Endothelial cell (in vitro differentiated cells): ENCODE measurements at regions not wholly inside any gene's neighbourhood (a gene's known extent, or its start where the extent isn't known, plus 50 kb on each side); places are given as distances from the start of the nearest gene placed in this dataset.

Source experiments
- DNase-seq: peaks from one replicate; pipeline ENCODE4 v3.0.0; 2021; ENCODE audit warnings: low spot score
- H3K27ac Mint-ChIP-seq: one replicate; pipeline ENCODE4 v1.8.0; 2021; ENCODE audit warnings: mixed read lengths, inconsistent platforms; ENCODE audit not compliant: unreplicated experiment
- H3K27me3 Mint-ChIP-seq: one replicate; pipeline ENCODE4 v1.8.0; 2021; ENCODE audit warnings: mild to moderate bottlenecking, moderate library complexity, mixed read lengths, inconsistent platforms; ENCODE audit not compliant: unreplicated experiment
- H3K36me3 Mint-ChIP-seq: one replicate; pipeline ENCODE4 v1.8.0; 2021; ENCODE audit warnings: mild to moderate bottlenecking, low read depth, mixed read lengths, inconsistent platforms; ENCODE audit not compliant: unreplicated experiment
- H3K4me1 Mint-ChIP-seq: one replicate; pipeline ENCODE4 v1.8.0; 2021; ENCODE audit warnings: mild to moderate bottlenecking, mixed read lengths, inconsistent platforms; ENCODE audit not compliant: unreplicated experiment
- H3K4me3 Mint-ChIP-seq: one replicate; pipeline ENCODE4 v1.8.0; 2021; ENCODE audit warnings: mild to moderate bottlenecking, mixed read lengths, inconsistent platforms; ENCODE audit not compliant: unreplicated experiment
- H3K9me3 Mint-ChIP-seq: one replicate; pipeline ENCODE4 v1.8.0; 2021; ENCODE audit warnings: mixed read lengths, inconsistent platforms; ENCODE audit not compliant: unreplicated experiment
- TF ChIP-seq, protein P1 (sequence below): fragments of 200-600 bp; sonication (generic); IDR thresholded peaks from one replicate; pipeline ENCODE4 v1.5.0; 2021; ENCODE audit warnings: antibody characterized with exemption; ENCODE audit not compliant: unreplicated experiment

DNA sequence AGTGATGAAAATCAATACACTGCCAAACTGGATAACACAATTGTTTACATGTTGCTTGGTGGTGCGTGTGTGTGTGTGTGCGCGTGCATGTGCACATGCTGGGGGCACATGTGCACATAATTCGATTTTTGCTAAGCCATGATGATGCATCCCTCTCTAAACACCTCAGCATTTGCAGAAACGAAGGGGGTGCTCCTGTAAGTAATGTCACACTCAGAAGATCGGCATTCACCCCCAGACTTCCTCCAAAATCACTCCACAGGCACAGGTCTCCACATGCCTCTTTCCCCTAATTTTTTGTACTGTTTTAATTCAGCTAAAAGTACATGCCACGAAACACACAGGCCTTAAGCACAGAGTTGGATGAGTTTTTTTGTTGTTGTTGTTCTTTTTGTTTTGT lies 341.5 kb downstream of the SHANK2 start:
- Mint-ChIP-seq H3K4me3 (no peak overlapping the region), H3K36me3 (no peaks in the 10 kb centered on the region), H3K4me1 (peaks cover 22% of the 10 kb centered on the region), H3K9me3 (no peaks in the 10 kb centered on the region), H3K27me3 (no peaks in the 10 kb centered on the region), H3K27ac (no peak overlapping the region)
- DNase-seq: no peak
- TF ChIP-seq, protein P1, sequence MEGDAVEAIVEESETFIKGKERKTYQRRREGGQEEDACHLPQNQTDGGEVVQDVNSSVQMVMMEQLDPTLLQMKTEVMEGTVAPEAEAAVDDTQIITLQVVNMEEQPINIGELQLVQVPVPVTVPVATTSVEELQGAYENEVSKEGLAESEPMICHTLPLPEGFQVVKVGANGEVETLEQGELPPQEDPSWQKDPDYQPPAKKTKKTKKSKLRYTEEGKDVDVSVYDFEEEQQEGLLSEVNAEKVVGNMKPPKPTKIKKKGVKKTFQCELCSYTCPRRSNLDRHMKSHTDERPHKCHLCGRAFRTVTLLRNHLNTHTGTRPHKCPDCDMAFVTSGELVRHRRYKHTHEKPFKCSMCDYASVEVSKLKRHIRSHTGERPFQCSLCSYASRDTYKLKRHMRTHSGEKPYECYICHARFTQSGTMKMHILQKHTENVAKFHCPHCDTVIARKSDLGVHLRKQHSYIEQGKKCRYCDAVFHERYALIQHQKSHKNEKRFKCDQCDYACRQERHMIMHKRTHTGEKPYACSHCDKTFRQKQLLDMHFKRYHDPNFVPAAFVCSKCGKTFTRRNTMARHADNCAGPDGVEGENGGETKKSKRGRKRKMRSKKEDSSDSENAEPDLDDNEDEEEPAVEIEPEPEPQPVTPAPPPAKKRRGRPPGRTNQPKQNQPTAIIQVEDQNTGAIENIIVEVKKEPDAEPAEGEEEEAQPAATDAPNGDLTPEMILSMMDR: no peak

DNA sequence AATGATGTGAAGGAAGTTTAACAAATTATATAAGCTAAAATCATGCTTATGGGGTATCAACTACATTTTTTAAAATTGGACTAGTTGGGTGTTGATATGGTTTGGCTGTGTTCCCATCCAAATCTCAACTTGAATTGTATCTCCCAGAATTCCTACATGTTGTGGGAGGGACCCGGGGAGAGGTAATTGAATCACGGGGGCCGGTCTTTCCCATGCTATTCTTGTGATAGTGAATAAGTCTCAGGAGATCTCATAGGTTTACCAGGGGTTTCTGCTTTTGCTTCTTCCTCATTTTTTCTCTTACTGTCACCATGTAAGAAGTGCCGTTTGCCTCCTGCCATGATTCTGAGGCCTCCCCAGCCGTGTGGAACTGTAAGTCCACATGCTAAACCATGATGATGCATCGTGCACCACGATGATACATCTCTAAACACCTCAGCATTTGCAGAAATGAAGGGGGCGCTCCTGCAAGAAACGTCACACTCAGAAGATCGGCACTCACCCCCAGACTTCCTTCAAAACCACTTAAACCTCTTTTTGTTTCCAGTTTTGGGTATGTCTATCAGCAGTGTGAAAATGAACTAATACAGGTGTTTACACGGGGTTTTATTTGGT lies 340.0 kb downstream of the SHANK2 start:
- Mint-ChIP-seq H3K9me3 (no peaks in the 10 kb centered on the region), H3K4me1 (peaks cover 22% of the 10 kb centered on the region), H3K27ac (no peak overlapping the region), H3K27me3 (no peaks in the 10 kb centered on the region), H3K4me3 (no peak overlapping the region), H3K36me3 (no peaks in the 10 kb centered on the region)
- TF ChIP-seq, protein P1: no peak
- no peak for DNase-seq

DNA sequence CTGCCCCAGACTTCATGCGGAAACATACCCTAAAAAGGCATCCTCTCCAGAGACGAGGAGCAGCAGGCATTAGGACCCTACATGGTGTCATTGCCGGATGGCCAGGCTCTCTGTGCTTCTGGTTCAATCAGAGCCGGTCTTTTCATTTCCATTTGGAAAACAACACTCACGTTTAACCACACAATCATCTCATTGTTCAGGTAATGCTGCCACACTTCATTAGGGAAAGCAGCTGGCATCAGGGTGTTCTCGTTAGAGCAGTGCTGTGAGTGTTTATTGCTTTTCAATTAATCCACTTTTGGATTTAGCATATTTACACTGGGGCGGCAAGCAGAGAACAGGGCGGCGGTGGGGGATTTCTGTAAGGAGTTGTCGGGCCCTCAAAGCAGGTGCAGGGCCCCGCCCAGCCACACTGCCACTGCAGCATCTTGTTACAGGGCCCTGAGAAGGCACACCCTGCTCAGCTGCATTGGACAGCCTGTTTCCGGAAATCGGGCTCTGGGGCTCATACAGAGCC lies 338.6 kb downstream of the SHANK2 start:
- TF ChIP-seq, protein P1: no peak
- Mint-ChIP-seq H3K27me3 (no peaks in the 10 kb centered on the region), H3K4me1 (peaks cover 22% of the 10 kb centered on the region), H3K27ac (peak overlapping the region; percentile 24), H3K4me3 (no peak overlapping the region), H3K36me3 (no peaks in the 10 kb centered on the region), H3K9me3 (no peaks in the 10 kb centered on the region)
- DNase-seq: no peak

DNA sequence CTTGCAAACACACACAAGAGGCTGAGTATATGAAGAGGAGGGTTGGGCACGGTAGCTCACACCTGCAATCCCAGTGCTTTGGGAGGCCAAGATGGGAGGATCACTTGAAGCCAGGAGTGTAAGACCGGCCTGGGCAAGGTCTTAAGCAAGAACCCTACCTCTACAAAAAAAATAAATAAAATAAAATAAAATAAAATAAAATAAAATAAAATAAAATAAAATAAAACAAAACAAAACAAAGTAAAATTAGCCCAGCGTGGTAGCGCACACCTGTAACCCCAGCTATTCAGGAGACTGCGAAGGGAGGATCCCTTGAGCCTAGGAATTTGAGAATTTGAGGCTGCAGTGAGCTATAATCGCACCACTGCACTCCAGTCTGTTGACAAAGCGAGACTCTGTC lies 337.9 kb downstream of the SHANK2 start:
- Mint-ChIP-seq H3K27me3 (no peaks in the 10 kb centered on the region), H3K36me3 (no peaks in the 10 kb centered on the region), H3K4me1 (peaks cover 22% of the 10 kb centered on the region), H3K27ac (no peak overlapping the region), H3K4me3 (no peak overlapping the region), H3K9me3 (no peaks in the 10 kb centered on the region)
- TF ChIP-seq, protein P1: no peak
- DNase-seq: no peak

DNA sequence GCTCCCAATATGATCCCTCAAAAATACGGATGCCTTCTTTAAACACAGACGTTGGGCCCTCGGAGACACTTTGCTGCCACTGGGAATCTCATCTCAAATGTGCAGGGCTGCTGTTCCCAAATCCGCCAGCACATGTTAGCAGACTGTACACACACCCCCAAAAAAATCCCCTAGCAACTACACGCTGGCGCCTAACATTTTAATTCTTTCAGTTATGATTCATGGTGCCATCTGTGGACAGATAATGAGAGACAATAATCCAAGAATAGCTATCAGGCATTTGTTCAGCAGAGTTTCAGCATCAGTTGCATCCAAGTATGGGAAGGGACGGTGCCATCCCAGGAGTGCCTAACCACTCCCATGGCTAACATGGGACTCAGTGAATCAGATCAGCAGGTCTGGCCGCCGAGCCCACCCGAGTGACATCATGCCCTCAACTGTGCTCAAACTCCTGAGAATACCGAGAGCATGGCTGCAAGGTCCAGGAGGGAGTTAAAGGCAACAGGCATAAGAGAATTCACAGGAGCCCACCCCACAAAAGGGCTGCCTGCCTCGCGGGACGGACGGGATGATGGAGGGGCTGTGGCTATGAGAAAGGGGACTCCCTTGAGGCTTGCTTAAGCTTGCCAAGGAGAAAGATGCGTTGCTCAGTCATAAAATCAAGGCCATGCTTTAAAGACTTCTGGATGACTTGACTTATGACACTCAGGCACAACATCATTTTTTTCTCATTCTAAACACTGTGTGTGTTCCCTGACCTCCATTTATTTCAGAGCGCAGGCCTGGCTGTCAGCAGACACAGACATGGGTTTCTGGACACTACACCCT lies 337.0 kb downstream of the SHANK2 start:
- Mint-ChIP-seq H3K4me1 (peaks cover 22% of the 10 kb centered on the region), H3K9me3 (no peaks in the 10 kb centered on the region)
- TF ChIP-seq, protein P1: no peak

More for the DNA sequence above, 337.0 kb downstream of the SHANK2 start:
- DNase-seq: no peak
- H3K27ac Mint-ChIP-seq: no peak overlapping the region
- H3K4me3 Mint-ChIP-seq: no peak overlapping the region
- H3K27me3 Mint-ChIP-seq: no peaks in the 10 kb centered on the region
- no peaks in the 10 kb centered on the region for H3K36me3 Mint-ChIP-seq
